H1 (cell line): ENCODE measurements at regions not wholly inside any gene's neighbourhood (a gene's known extent, or its start where the extent isn't known, plus 50 kb on each side); places are given as distances from the start of the nearest gene placed in this dataset.

Experiments used
- CEBPB ChIP-seq: IDR thresholded peaks from 2 replicates; pipeline ENCODE4 v1.6.1; 2012; ENCODE audit warnings: low read depth, low read length
- CREB1 ChIP-seq: IDR thresholded peaks from 2 replicates; pipeline ENCODE4 v1.6.1; 2012; ENCODE audit warnings: inconsistent platforms
- SP1 ChIP-seq: IDR thresholded peaks from 2 replicates; pipeline ENCODE4 v1.6.1; 2011; ENCODE audit warnings: low read depth, low read length

- TF ChIP-seq SP1: no peak
- TF ChIP-seq CEBPB: no peak
- no peak for TF ChIP-seq CREB1
Measured at GRCh38 chr12:98185606-98186005, 329.8 kb upstream of the TMPO start (continued).
